Loucy (cell line): ENCODE measurements at regions not wholly inside any gene's neighbourhood (a gene's known extent, or its start where the extent isn't known, plus 50 kb on each side); places are given as distances from the start of the nearest gene placed in this dataset.

Experiments
- EZH2phosphoT487 ChIP-seq: fragments of 200-600 bp; IDR thresholded peaks from 2 replicates; pipeline ENCODE4 v1.6.1; 2018; ENCODE audit warnings: antibody characterized with exemption, mild to moderate bottlenecking, moderate library complexity, borderline replicate concordance
- TF ChIP-seq, protein P1 (sequence below): fragments of 200-600 bp; sonication (generic); conservative IDR thresholded peaks from 2 replicates; pipeline ENCODE4 v1.5.1; 2014; ENCODE audit warnings: mild to moderate bottlenecking, antibody characterized with exemption, low read length

DNA sequence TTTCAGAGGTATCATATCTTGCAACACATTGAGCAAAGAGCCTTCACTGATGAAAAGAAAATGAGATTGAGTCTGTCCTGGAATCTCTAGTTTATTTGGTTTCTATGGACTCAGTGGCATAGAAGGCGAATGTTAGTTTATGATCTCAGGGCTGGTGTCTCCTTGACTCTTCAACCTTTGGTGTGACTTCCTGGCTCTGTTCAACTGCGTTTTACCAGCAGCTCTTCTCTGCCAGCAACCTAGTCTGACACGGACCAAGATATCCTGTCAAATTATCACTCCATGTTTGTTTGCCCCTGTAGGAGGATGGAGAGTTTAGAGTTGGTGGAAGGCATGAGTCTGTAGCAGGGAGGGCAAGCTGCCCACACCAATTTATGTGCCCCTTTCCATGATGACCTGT lies 82.9 kb upstream of the TBC1D5 start:
- TF ChIP-seq, protein P1, sequence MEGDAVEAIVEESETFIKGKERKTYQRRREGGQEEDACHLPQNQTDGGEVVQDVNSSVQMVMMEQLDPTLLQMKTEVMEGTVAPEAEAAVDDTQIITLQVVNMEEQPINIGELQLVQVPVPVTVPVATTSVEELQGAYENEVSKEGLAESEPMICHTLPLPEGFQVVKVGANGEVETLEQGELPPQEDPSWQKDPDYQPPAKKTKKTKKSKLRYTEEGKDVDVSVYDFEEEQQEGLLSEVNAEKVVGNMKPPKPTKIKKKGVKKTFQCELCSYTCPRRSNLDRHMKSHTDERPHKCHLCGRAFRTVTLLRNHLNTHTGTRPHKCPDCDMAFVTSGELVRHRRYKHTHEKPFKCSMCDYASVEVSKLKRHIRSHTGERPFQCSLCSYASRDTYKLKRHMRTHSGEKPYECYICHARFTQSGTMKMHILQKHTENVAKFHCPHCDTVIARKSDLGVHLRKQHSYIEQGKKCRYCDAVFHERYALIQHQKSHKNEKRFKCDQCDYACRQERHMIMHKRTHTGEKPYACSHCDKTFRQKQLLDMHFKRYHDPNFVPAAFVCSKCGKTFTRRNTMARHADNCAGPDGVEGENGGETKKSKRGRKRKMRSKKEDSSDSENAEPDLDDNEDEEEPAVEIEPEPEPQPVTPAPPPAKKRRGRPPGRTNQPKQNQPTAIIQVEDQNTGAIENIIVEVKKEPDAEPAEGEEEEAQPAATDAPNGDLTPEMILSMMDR: no peak
- TF ChIP-seq EZH2phosphoT487: no peak
